Islet precursor cell (in vitro differentiated cells): ENCODE measurements at regions not wholly inside any gene's neighbourhood (a gene's known extent, or its start where the extent isn't known, plus 50 kb on each side); places are given as distances from the start of the nearest gene placed in this dataset.

Source experiments
- DNase-seq: peaks from one replicate; pipeline ENCODE4 v3.0.0-alpha.2; 2018

DNA sequence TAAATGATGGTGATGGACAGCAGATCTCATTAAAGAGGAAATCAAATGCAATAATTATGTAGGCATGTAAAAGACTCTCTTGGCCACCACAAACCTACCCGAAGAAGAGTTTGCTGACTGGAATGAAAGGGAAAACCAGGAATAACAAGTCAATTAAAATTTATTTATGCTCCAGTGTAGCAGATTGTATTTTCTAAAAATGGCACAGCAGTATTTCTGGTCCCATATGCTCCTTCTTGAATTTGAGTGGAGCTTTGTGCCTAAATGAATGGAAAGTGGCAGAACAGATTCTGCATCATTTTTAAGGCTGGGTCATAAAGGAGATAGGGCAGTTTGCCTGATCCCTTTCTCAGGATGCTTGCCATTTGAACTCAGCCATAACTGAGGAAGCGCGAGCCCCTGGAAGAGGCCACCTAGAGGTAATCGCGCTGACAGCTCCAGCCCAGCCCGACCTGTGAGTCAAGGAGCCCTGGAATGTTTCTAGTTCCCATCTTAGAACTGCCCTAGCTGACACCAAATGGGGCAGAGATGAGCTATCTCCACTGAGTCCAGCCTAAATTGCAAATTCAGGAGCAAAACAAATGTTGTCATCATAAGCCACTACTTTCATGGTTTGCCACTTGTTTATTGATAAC lies 229.2 kb upstream of the TMTC1 start:
- peak; percentile 86 for DNase-seq

GRCh38 chr12:30010071-30011052 lies 226.6 kb upstream of the TMTC1 start:
- no peak for DNase-seq

GRCh38 chr12:30006021-30006420 lies 222.3 kb upstream of the TMTC1 start:
- DNase-seq = no peak

- no peak for DNase-seq
These were observed 219.6 kb upstream of the TMTC1 start for GRCh38 chr12:30003321-30003720.

- DNase-seq = no peak
These were observed 218.9 kb upstream of the TMTC1 start for GRCh38 chr12:30002677-30003076.

GRCh38 chr12:30000401-30000800 lies 216.7 kb upstream of the TMTC1 start:
- DNase-seq = no peak

GRCh38 chr12:29996993-29997392 lies 213.3 kb upstream of the TMTC1 start:
- no peak for DNase-seq

GRCh38 chr12:29992366-29992765 lies 208.6 kb upstream of the TMTC1 start:
- no peak for DNase-seq

GRCh38 chr12:29991924-29992323 lies 208.2 kb upstream of the TMTC1 start:
- DNase-seq = no peak

DNA sequence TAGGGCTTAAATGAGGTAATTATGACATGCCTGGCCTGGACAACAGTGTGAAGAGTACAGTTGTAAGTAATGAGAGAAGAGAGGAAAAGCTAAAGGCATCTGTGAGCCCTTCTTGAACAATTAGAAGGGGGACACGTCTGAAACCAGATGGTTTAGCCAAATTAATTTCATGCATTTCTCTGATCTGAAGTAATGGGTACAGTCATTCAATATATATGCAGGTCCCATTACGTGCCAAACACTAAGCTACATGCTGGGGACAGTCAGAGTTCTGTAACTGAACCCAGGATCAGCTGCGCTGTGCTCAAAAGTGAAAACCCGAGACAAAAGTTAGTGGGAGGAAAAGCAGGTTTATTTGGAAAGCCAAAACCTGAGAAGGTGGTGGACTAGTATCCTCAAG lies 207.2 kb upstream of the TMTC1 start:
- no peak for DNase-seq

DNA sequence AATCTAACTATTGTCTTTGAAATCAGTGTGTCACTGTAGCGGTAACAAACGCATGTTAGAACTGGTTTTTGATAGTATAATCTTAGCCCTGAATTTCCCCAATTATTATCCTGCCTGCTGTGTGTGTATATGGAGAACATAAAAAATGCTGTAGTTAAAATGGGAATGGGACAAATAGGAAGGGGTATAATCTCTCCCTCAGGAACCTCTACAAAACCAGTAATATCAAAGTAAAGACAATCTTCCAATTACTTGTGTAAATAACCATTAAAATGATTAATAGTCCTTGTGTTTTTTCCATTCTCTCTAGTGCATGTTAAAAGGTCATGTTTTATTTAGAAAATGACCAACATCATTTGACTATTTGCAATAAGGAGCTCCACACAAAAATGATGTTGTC lies 200.1 kb upstream of the TMTC1 start:
- no peak for DNase-seq

- DNase-seq = no peak
These were observed 196.6 kb upstream of the TMTC1 start for GRCh38 chr12:29980304-29980703.

DNA sequence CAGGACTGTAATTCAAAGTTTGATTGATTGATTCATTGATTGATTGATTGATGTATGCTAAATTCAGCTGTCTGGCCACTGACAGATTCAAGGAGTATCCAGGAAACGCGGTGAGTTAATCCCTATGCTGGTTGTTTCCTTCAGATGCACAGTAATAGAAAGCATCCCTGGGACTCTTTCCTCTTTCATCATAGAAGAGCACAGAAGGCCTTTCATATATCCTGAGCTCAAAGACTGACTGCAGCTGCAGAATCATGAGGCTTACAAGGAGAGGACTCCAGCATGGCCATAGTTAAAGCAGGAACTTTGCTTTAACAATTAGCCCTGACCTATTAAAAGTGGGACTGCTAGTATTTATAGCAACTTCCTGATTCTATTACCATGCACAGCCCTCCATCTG lies 187.7 kb upstream of the TMTC1 start:
- DNase-seq = no peak

- DNase-seq = no peak
These were observed 186.8 kb upstream of the TMTC1 start for GRCh38 chr12:29970501-29970900.

- no peak for DNase-seq
These were observed 178.7 kb upstream of the TMTC1 start for GRCh38 chr12:29962276-29963035.

DNA sequence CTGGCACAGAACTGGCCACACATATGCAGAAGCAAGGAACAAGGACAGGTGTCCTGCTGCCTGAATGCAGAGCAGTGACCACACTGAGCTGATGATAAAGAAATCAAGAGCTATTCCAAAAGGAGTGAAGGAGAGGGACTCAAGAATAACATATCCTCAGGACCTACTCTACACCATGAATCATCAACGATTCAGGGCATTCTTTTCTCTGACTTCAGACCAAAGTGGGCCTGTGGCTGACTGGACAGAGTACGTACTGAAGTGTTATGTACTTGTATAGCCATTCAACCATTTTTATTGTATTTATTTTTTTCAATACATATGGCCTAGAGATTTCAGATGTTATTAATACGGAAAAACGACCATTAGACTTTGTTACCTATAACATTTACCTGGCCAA lies 177.5 kb upstream of the TMTC1 start:
- DNase-seq = no peak

DNA sequence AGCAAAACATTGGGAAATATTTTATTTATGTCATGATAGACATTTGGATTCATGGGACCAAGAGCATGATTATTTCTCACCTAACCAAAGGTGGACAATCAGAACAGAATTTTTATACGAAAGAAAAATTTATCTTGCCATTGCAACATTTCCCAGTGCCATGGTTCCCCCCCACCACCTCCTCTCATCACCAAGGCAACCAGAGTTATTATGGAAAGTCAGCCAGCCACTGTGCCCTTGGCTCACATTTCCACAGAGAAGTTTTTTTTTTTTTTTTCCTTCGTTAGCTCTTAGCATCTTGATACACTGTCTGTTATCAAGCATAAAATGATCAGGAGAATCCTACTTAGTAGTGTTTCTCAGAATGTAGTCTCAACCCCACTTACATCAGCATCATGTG lies 176.4 kb upstream of the TMTC1 start:
- DNase-seq = no peak

DNA sequence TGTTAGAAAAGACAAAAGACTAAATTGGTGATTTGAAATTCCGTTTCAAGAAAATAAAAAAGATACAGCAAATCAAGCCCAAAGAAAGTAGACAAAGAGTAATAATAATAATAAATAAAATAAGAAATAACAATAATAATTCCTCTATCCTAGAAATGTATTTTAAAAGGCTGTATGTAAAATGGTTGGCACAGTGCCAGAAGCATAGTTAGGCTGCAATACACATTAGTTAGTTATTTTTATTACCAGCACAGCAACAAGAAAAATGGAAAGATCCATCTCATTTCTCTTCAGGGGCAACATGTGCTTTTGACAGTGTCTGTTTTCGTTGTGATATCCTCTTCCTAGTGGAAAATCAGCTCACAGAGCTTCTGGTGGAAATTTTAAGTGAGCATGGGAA lies 174.1 kb upstream of the TMTC1 start:
- no peak for DNase-seq

DNA sequence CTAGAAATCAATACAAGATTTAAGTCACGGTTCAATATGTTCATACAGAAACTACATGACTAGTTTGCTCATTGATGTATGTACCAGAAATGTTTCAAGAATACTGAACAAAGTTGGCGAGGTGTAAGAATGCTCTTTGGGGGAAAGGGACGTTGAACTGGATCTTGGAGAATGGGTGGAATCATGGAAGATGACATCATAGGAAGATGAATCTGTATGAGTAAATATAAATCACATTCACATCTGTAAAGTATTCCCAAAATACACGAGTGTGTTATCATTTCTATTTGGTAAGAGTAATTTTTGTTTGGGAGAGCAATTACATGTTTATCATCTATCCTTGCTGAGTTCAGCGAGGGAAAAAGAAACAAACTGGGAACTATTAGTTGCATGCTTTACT lies 162.2 kb upstream of the TMTC1 start:
- no peak for DNase-seq

DNA sequence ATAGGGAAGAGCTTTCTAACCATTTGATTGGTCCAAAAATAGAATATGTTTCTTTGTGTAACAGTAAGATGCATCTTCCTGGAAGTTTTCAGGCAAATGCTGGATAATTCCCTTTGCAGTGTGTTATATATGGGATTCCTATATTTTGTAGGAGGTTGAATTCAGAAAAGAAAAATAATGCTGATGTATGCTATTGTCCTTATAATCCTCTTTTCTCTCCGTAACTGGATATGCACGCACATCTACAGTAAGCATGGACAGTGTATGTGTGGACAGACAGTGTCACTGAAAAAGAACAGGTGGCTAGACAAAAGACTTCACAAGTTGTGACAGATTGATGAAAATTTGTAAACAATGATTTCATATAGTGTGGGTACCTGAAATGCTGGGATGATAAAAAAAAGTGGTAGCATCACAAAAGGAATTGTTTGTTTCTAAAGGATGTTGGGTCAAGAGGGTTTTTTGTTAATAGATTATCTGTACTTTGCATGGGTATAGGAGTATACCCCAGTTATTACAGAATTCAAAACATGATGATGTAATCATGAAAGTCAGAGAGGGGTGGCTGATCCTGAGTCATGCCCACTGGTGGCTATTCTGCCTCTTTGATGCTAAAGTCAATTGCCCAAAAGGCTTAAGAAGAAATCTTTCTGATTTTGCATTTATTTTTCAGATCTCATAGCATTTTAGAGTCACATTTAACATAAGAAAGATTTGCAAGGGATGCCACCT lies 160.7 kb upstream of the TMTC1 start:
- DNase-seq = no peak

GRCh38 chr12:29943683-29944082 lies 159.9 kb upstream of the TMTC1 start:
- no peak for DNase-seq

DNA sequence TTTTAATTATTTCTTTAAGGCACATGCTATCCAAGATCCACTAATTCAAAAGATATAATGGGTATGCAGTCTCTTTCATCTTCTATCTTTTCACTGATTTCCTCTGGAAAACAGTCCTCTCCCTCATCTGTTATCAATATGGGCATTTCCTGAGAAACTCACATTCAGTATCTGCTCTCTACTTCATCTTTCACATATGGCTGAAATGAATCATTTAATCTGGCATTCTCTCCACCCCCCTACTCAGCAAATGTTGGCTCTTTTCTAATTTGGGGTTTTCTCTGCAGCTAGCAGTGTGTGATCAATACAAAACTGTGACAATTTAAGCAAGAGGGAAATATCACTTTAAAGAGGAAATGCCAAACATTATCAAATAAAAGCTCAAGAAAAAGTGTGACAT lies 157.1 kb upstream of the TMTC1 start:
- DNase-seq = no peak

DNA sequence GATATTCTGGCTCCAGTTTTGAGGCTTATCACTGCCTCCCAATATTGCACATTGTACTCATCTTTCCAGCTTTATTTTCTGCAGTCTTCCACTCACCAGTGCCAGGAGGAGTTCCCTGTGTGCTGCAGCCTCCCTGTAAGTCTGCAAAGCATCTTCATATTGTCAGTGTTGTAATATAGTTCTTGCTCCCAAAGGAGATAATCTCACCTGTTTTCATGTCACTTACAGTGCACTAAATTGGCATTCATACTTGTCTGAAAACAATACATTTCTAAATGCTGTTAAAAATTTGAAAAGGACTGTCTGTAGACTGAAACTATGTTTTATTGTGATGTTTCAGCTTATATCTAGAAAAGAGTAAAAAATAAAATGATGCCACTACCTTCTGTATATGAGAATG lies 146.8 kb upstream of the TMTC1 start:
- no peak for DNase-seq
